ENCODE measurements at regions not wholly inside any gene's neighbourhood (a gene's known extent, or its start where the extent isn't known, plus 50 kb on each side); places are given as distances from the start of the nearest gene placed in this dataset.

GRCh38 chr6:119726086-119726485 is 376.5 kb upstream of the MAN1A1 start:
- FAIRE-seq (no peak), DNase-seq (no peak), ATAC-seq (no peak)
- WGBS, 2 donors: 82 to 90% methylated on average over 4 of the region's 4 CpGs
- H3K27me3 ChIP-seq: no peaks in the 10 kb centered on the region
- H3K9me3 ChIP-seq: no peaks in the 10 kb centered on the region
- no peak overlapping the region for H3K4me3 ChIP-seq
- no peak overlapping the region for H3K27ac ChIP-seq
- H3K4me1 ChIP-seq: no peaks in the 10 kb centered on the region
- H3K36me3 ChIP-seq: no peaks in the 10 kb centered on the region
- intact Hi-C loops (cut with DNase I): no loop called here
- no peak for TF ChIP-seq CTCF (IDR thresholded peaks at IDR 0.05)

- Histone ChIP-seq H3K4me1 (no peaks in the 10 kb centered on the region), H3K36me3 (no peaks in the 10 kb centered on the region), H3K27ac (no peak overlapping the region), H3K4me3 (no peak overlapping the region), H3K27me3 (no peaks in the 10 kb centered on the region), H3K9me3 (no peaks in the 10 kb centered on the region)
- intact Hi-C loops (cut with DNase I): no loop called here
- 91 to 92% methylated on average over 2 of the region's 2 CpGs for WGBS, 2 donors
- DNase-seq (no peak), ATAC-seq (no peak), FAIRE-seq (no peak)
- no peak for TF ChIP-seq CTCF (IDR thresholded peaks at IDR 0.05)
Measured at GRCh38 chr6:119720160-119720559, 370.6 kb upstream of the MAN1A1 start.

GRCh38 chr6:119717942-119718341 is 368.4 kb upstream of the MAN1A1 start:
- no peak for DNase-seq
- Histone ChIP-seq H3K4me1 (no peaks in the 10 kb centered on the region), H3K27me3 (no peaks in the 10 kb centered on the region), H3K36me3 (no peaks in the 10 kb centered on the region), H3K9me3 (no peaks in the 10 kb centered on the region), H3K27ac (no peak overlapping the region), H3K4me3 (no peak overlapping the region)
- WGBS, 2 donors: 64 to 65% methylated on average over 2 of the region's 2 CpGs
- TF ChIP-seq CTCF (IDR thresholded peaks at IDR 0.05): no peak
- intact Hi-C loops (cut with DNase I): no loop called here
- FAIRE-seq: no peak
- ATAC-seq: no peak

GRCh38 chr6:119716668-119717270 is 367.2 kb upstream of the MAN1A1 start:
- Histone ChIP-seq H3K4me1 (no peaks in the 10 kb centered on the region), H3K27ac (no peak overlapping the region), H3K9me3 (no peaks in the 10 kb centered on the region), H3K27me3 (no peaks in the 10 kb centered on the region), H3K4me3 (no peak overlapping the region), H3K36me3 (no peaks in the 10 kb centered on the region)
- intact Hi-C loops (cut with DNase I): no loop called here
- 94 to 98% methylated on average over 2 of the region's 2 CpGs for WGBS, 2 donors
- FAIRE-seq: no peak
- no peak for ATAC-seq
- no peak for DNase-seq
- TF ChIP-seq CTCF (IDR thresholded peaks at IDR 0.05): no peak

- no peak for DNase-seq
Measured at GRCh38 chr6:119713903-119714302, 364.3 kb upstream of the MAN1A1 start.

More at GRCh38 chr6:119713903-119714302, 364.3 kb upstream of the MAN1A1 start:
- TF ChIP-seq CTCF (IDR thresholded peaks at IDR 0.05): no peak
- H3K27me3 ChIP-seq: no peaks in the 10 kb centered on the region
- H3K4me3 ChIP-seq: no peak overlapping the region
- intact Hi-C loops (cut with DNase I): no loop called here
- H3K36me3 ChIP-seq: no peaks in the 10 kb centered on the region
- H3K4me1 ChIP-seq: no peaks in the 10 kb centered on the region
- FAIRE-seq (no peak), ATAC-seq (no peak)
- no peaks in the 10 kb centered on the region for H3K9me3 ChIP-seq
- no peak overlapping the region for H3K27ac ChIP-seq
